Neural cell (in vitro differentiated cells): ENCODE measurements at regions not wholly inside any gene's neighbourhood (a gene's known extent, or its start where the extent isn't known, plus 50 kb on each side); places are given as distances from the start of the nearest gene placed in this dataset.

ENCODE experiments used
- EP300 ChIP-seq: fragments of 450-650 bp; conservative IDR thresholded peaks from 2 replicates; pipeline ENCODE4 v1.6.1; 2014; ENCODE audit warnings: antibody characterized with exemption, mild to moderate bottlenecking, moderate library complexity; ENCODE audit not compliant: poor library complexity, severe bottlenecking
- EZH2 ChIP-seq: fragments of 200-600, 300-800 bp; shearing (Covaris generic), sonication (generic); IDR thresholded peaks from 2 replicates; pipeline ENCODE4 v1.6.1; 2014; ENCODE audit warnings: antibody characterized with exemption, low read length, borderline replicate concordance, mild to moderate bottlenecking; ENCODE audit not compliant: insufficient read depth, poor library complexity, severe bottlenecking
- MXI1 ChIP-seq: fragments of 450-650 bp; conservative IDR thresholded peaks from 2 replicates; pipeline ENCODE4 v1.6.1; 2014; ENCODE audit warnings: antibody characterized with exemption, mild to moderate bottlenecking; ENCODE audit not compliant: poor library complexity, severe bottlenecking
- POLR2AphosphoS5 ChIP-seq: IDR thresholded peaks from 2 replicates; pipeline ENCODE4 v1.6.1; 2012
- RAD21 ChIP-seq: fragments of 450-650 bp; conservative IDR thresholded peaks from 2 replicates; pipeline ENCODE4 v1.6.1; 2014; ENCODE audit warnings: antibody characterized with exemption, mild to moderate bottlenecking, moderate library complexity
- SMC3 ChIP-seq: fragments of 450-650 bp; conservative IDR thresholded peaks from 2 replicates; pipeline ENCODE4 v1.6.1; 2014; ENCODE audit warnings: antibody characterized with exemption, mild to moderate bottlenecking, moderate library complexity; ENCODE audit not compliant: poor library complexity
- TAF1 ChIP-seq: IDR thresholded peaks from 2 replicates; pipeline ENCODE4 v1.6.1; 2012; ENCODE audit warnings: low read depth
- TF ChIP-seq, protein P1 (sequence below): fragments of 450-650 bp; IDR thresholded peaks from 2 replicates; pipeline ENCODE4 v1.5.1; 2014; ENCODE audit warnings: antibody characterized with exemption, mild to moderate bottlenecking, moderate library complexity; ENCODE audit not compliant: poor library complexity, severe bottlenecking
- TF ChIP-seq, protein P2 (sequence below): IDR thresholded peaks from 2 replicates; pipeline ENCODE4 v1.6.1; 2012; ENCODE audit warnings: borderline replicate concordance

DNA sequence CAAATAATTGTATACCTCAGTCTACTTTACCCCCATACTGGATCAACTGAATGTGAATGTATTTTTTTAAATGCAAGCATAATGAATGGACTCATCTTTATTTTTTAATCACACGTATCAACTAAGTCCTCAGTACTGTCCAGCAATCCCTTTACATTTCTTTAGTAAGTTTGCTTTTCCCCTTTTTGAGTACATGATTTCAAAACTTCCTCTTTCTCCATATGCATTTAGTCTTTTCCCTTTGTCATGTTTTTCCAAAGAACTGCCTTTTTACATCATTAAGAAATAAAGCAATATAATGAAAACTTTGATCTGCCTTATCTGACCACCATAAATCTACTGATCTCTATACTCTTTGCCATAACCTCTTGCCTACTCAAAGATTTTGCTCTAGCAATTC lies 182.5 kb upstream of the AKR1E2 start:
- no peak for TF ChIP-seq TAF1
- TF ChIP-seq, protein P1, sequence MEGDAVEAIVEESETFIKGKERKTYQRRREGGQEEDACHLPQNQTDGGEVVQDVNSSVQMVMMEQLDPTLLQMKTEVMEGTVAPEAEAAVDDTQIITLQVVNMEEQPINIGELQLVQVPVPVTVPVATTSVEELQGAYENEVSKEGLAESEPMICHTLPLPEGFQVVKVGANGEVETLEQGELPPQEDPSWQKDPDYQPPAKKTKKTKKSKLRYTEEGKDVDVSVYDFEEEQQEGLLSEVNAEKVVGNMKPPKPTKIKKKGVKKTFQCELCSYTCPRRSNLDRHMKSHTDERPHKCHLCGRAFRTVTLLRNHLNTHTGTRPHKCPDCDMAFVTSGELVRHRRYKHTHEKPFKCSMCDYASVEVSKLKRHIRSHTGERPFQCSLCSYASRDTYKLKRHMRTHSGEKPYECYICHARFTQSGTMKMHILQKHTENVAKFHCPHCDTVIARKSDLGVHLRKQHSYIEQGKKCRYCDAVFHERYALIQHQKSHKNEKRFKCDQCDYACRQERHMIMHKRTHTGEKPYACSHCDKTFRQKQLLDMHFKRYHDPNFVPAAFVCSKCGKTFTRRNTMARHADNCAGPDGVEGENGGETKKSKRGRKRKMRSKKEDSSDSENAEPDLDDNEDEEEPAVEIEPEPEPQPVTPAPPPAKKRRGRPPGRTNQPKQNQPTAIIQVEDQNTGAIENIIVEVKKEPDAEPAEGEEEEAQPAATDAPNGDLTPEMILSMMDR: no peak
- no peak for TF ChIP-seq EZH2
- TF ChIP-seq POLR2AphosphoS5: no peak
- TF ChIP-seq RAD21: no peak
- no peak for TF ChIP-seq SMC3
- TF ChIP-seq, protein P2, sequence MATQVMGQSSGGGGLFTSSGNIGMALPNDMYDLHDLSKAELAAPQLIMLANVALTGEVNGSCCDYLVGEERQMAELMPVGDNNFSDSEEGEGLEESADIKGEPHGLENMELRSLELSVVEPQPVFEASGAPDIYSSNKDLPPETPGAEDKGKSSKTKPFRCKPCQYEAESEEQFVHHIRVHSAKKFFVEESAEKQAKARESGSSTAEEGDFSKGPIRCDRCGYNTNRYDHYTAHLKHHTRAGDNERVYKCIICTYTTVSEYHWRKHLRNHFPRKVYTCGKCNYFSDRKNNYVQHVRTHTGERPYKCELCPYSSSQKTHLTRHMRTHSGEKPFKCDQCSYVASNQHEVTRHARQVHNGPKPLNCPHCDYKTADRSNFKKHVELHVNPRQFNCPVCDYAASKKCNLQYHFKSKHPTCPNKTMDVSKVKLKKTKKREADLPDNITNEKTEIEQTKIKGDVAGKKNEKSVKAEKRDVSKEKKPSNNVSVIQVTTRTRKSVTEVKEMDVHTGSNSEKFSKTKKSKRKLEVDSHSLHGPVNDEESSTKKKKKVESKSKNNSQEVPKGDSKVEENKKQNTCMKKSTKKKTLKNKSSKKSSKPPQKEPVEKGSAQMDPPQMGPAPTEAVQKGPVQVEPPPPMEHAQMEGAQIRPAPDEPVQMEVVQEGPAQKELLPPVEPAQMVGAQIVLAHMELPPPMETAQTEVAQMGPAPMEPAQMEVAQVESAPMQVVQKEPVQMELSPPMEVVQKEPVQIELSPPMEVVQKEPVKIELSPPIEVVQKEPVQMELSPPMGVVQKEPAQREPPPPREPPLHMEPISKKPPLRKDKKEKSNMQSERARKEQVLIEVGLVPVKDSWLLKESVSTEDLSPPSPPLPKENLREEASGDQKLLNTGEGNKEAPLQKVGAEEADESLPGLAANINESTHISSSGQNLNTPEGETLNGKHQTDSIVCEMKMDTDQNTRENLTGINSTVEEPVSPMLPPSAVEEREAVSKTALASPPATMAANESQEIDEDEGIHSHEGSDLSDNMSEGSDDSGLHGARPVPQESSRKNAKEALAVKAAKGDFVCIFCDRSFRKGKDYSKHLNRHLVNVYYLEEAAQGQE: no peak
- TF ChIP-seq EP300: no peak
- no peak for TF ChIP-seq MXI1
